Mesenchymal stem cell (in vitro differentiated cells and primary cell): ENCODE measurements at regions not wholly inside any gene's neighbourhood (a gene's known extent, or its start where the extent isn't known, plus 50 kb on each side); places are given as distances from the start of the nearest gene placed in this dataset.
"Not testable (repeated sequence)": the region's sequence is repeated elsewhere in the genome, so short reads cannot be mapped to it uniquely, and the experiment has no call there.

Source experiments
- DNase-seq: peaks from one replicate; pipeline ENCODE4 v3.0.0-alpha.2; 2013
- H2AFZ ChIP-seq: one replicate; pipeline ENCODE4 v1.6.1; 2013; ENCODE audit warnings: low read depth, mild to moderate bottlenecking, control low read depth, inconsistent platforms, low read length, moderate library complexity
- H2AK5ac ChIP-seq: 2 replicates; pipeline ENCODE4 v1.6.1; 2013; ENCODE audit warnings: low read length, moderate library complexity, mild to moderate bottlenecking, inconsistent platforms; ENCODE audit not compliant: severe bottlenecking
- H2BK120ac ChIP-seq: one replicate; pipeline ENCODE4 v1.6.1; 2013; ENCODE audit warnings: low read depth, mild to moderate bottlenecking, inconsistent platforms, low read length, moderate library complexity
- H2BK12ac ChIP-seq, 2 experiments: one replicate each; pipeline ENCODE4 v1.6.1; 2013; ENCODE audit warnings: inconsistent platforms in 2 of 2, low read length in 2 of 2, mild to moderate bottlenecking in 2 of 2, moderate library complexity in 2 of 2, control low read depth in 1 of 2
- H2BK15ac ChIP-seq: one replicate; pipeline ENCODE4 v1.6.1; 2013; ENCODE audit warnings: mild to moderate bottlenecking, low read depth, inconsistent platforms; ENCODE audit not compliant: poor library complexity, severe bottlenecking
- H2BK5ac ChIP-seq: 2 replicates; pipeline ENCODE4 v1.6.1; 2013; ENCODE audit warnings: low read depth, mild to moderate bottlenecking, low read length, control low read depth, inconsistent platforms; ENCODE audit not compliant: poor library complexity, severe bottlenecking
- H3K14ac ChIP-seq, 2 experiments: one replicate each; pipeline ENCODE4 v1.6.1; 2013; ENCODE audit warnings: inconsistent platforms in 2 of 2, low read length in 2 of 2, control low read depth in 1 of 2, mild to moderate bottlenecking in 1 of 2, moderate library complexity in 1 of 2
- H3K18ac ChIP-seq, 2 experiments: one replicate each; pipeline ENCODE4 v1.6.1; 2013; ENCODE audit warnings: inconsistent platforms in 2 of 2, low read length in 2 of 2, control low read depth in 1 of 2, low read depth in 1 of 2, mild to moderate bottlenecking in 1 of 2
- H3K23ac ChIP-seq, 2 experiments: one replicate each; pipeline ENCODE4 v1.6.1; 2013; ENCODE audit warnings: inconsistent platforms in 2 of 2, low read length in 2 of 2, mild to moderate bottlenecking in 2 of 2, moderate library complexity in 2 of 2, control low read depth in 1 of 2
- H3K27ac ChIP-seq: 2 replicates; pipeline ENCODE4 v1.5.1; 2013; ENCODE audit warnings: mild to moderate bottlenecking, moderate library complexity, low read length, control low read depth, inconsistent platforms; ENCODE audit not compliant: poor library complexity, severe bottlenecking
- H3K27me3 ChIP-seq, 2 experiments: 2 replicates each; pipeline versions ENCODE4 v1.6.1 to v1.7.0; 2013; ENCODE audit warnings: low read length in 2 of 2, mild to moderate bottlenecking in 2 of 2, moderate library complexity in 2 of 2, control low read depth in 1 of 2, inconsistent platforms in 1 of 2; ENCODE audit not compliant: control insufficient read depth in 1 of 2, insufficient read depth in 1 of 2
- H3K36me3 ChIP-seq, 2 experiments: 2 replicates each; pipeline versions ENCODE4 v1.6.1 to v1.7.0; 2013; ENCODE audit warnings: low read length in 2 of 2, control low read depth in 1 of 2, inconsistent platforms in 1 of 2, low read depth in 1 of 2, mild to moderate bottlenecking in 1 of 2; ENCODE audit not compliant: insufficient read depth in 2 of 2, control insufficient read depth in 1 of 2
- H3K4ac ChIP-seq, 2 experiments: one replicate each; pipeline ENCODE4 v1.6.1; 2013; ENCODE audit warnings: inconsistent platforms in 2 of 2, low read length in 2 of 2, mild to moderate bottlenecking in 2 of 2, moderate library complexity in 2 of 2, control low read depth in 1 of 2, low read depth in 1 of 2
- H3K4me1 ChIP-seq: 2 replicates; pipeline ENCODE4 v1.6.1; 2013; ENCODE audit warnings: low read depth, low read length, control low read depth; ENCODE audit not compliant: control insufficient read depth, insufficient read depth
- H3K4me2 ChIP-seq: 2 replicates; pipeline ENCODE4 v1.6.1; 2013; ENCODE audit warnings: low read length, mild to moderate bottlenecking, inconsistent platforms; ENCODE audit not compliant: poor library complexity, severe bottlenecking
- H3K4me3 ChIP-seq, 2 experiments: 2 replicates each; pipeline versions ENCODE4 v1.5.1 to v1.7.0; 2013; ENCODE audit warnings: low read length in 2 of 2, mild to moderate bottlenecking in 2 of 2, control low read depth in 1 of 2, low read depth in 1 of 2; ENCODE audit not compliant: insufficient read depth in 1 of 2
- H3K79me1 ChIP-seq: replicated peaks from 2 replicates; pipeline ENCODE4 v1.6.1; 2013; ENCODE audit warnings: mild to moderate bottlenecking, control low read depth, low read length, inconsistent platforms; ENCODE audit not compliant: poor library complexity, severe bottlenecking
- H3K9ac ChIP-seq: 2 replicates; pipeline ENCODE4 v1.7.0; 2013; ENCODE audit warnings: mild to moderate bottlenecking, low read length, moderate library complexity
- H3K9me3 ChIP-seq: 2 replicates; pipeline ENCODE4 v1.7.0; 2013; ENCODE audit warnings: mild to moderate bottlenecking, low read length; ENCODE audit not compliant: control insufficient read depth
- H4K8ac ChIP-seq: one replicate; pipeline ENCODE4 v1.6.1; 2013; ENCODE audit warnings: inconsistent platforms, mild to moderate bottlenecking, low read length, moderate library complexity
- H4K91ac ChIP-seq: one replicate; pipeline ENCODE4 v1.6.1; 2013; ENCODE audit warnings: mild to moderate bottlenecking, low read length, inconsistent platforms
- WGBS: methylation state at CpG from one replicate; pipeline ENCODE4 v1.1.7; 2013; ENCODE audit warnings: mixed read lengths; 5-methylcytosine and 5-hydroxymethylcytosine counted together

DNA sequence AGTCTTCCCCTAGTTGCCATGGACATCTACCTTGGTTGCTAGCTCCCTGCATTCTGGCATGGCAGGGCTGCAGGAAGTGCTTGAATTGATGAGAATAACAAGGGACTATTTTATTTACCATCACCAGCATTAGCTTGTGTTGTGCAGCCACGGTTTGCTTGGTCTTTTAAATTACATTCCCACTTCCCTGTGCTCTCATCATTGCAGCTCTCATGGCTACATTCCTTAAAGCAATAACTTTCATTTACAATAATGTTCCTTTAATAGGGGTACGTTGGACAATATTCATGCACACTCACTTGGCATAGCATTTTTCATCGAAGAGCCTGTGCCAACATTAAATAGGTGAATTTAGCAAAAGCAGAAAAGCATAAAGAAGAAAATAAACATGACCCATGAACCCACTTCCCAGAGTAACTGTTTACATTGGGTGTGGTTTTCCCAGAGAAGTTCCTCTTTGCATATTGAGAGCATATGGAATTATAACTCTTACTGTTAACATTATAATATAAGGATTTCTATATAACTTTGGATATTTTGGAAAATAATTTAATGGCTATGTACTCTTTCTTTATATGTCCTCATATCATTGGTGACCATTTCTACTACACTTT is 113.2 kb upstream of the VWC2 start:
- Histone ChIP-seq H3K36me3 (no peaks in the 10 kb centered on the region), H3K23ac (no peak overlapping the region), H3K4me3 (no peak overlapping the region), H2BK15ac (no peak overlapping the region), H3K4me1 (no peaks in the 10 kb centered on the region), H3K27me3 (no peaks in the 10 kb centered on the region), H2AFZ (no peak overlapping the region), H3K79me1 (no peaks in the 10 kb centered on the region), H3K27ac (no peak overlapping the region), H3K9me3 (peaks cover 7% of the 10 kb centered on the region), H3K18ac (no peak overlapping the region), H4K8ac (no peak overlapping the region), H2BK5ac (no peak overlapping the region), H3K14ac (no peak overlapping the region), H4K91ac (no peak overlapping the region), H2BK120ac (no peak overlapping the region), H3K4ac (no peak overlapping the region), H3K4me2 (no peak overlapping the region), H2BK12ac (no peak overlapping the region), H2AK5ac (no peak overlapping the region), H3K9ac (no peak overlapping the region)
- WGBS = 70% methylated on average over 3 of the region's 3 CpGs
- no peak for DNase-seq

GRCh38 chr7:49660976-49661375 is 112.5 kb upstream of the VWC2 start:
- no peak overlapping the region for H3K18ac ChIP-seq
- H3K36me3 ChIP-seq = no peaks in the 10 kb centered on the region
- H3K9ac ChIP-seq = no peak overlapping the region
- H3K27me3 ChIP-seq = no peaks in the 10 kb centered on the region
- H2AFZ ChIP-seq = no peak overlapping the region
- no peak overlapping the region for H3K4me3 ChIP-seq
- no CpG with 5 or more reads among the region's 14 CpGs for WGBS
- H2BK15ac ChIP-seq = no peak overlapping the region
- no peak overlapping the region for H3K4me2 ChIP-seq
- no peaks in the 10 kb centered on the region for H3K4me1 ChIP-seq
- DNase-seq = no peak
- H2BK5ac ChIP-seq = no peak overlapping the region
- peaks cover 7% of the 10 kb centered on the region for H3K9me3 ChIP-seq
- no peaks in the 10 kb centered on the region for H3K79me1 ChIP-seq
- no peak overlapping the region for H2BK12ac ChIP-seq
- no peak overlapping the region for H2BK120ac ChIP-seq
- H3K4ac ChIP-seq = no peak overlapping the region
- H4K91ac ChIP-seq = no peak overlapping the region
- no peak overlapping the region for H2AK5ac ChIP-seq
- H3K23ac ChIP-seq = no peak overlapping the region
- H3K14ac ChIP-seq = no peak overlapping the region
- no peak overlapping the region for H4K8ac ChIP-seq
- no peak overlapping the region for H3K27ac ChIP-seq

- not testable (repeated sequence) for H3K27ac ChIP-seq, H2BK120ac ChIP-seq, H2AFZ ChIP-seq, DNase-seq, H2AK5ac ChIP-seq, H2BK5ac ChIP-seq, H3K4ac ChIP-seq, H3K4me3 ChIP-seq, H3K79me1 ChIP-seq, H4K8ac ChIP-seq, H3K36me3 ChIP-seq, H3K9me3 ChIP-seq, H3K4me2 ChIP-seq, H4K91ac ChIP-seq, H2BK12ac ChIP-seq, H3K14ac ChIP-seq, H3K9ac ChIP-seq, H3K23ac ChIP-seq, H3K4me1 ChIP-seq, H3K18ac ChIP-seq, H2BK15ac ChIP-seq, H3K27me3 ChIP-seq
- 59% methylated on average over 9 of the region's 10 CpGs for WGBS
Measured at GRCh38 chr7:49665963-49666362, 107.5 kb upstream of the VWC2 start.

GRCh38 chr7:49666764-49667163 is 106.7 kb upstream of the VWC2 start:
- H4K8ac ChIP-seq = no peak overlapping the region
- no peaks in the 10 kb centered on the region for H3K4me1 ChIP-seq
- no peak overlapping the region for H3K4me2 ChIP-seq

More at GRCh38 chr7:49666764-49667163, 106.7 kb upstream of the VWC2 start:
- no peak overlapping the region for H3K4ac ChIP-seq
- no peak overlapping the region for H3K18ac ChIP-seq
- H2BK15ac ChIP-seq = no peak overlapping the region
- H2BK5ac ChIP-seq = no peak overlapping the region
- no peak overlapping the region for H2BK12ac ChIP-seq
- H3K36me3 ChIP-seq = no peaks in the 10 kb centered on the region
- no peak overlapping the region for H3K9ac ChIP-seq
- no peak for DNase-seq
- no peak overlapping the region for H2BK120ac ChIP-seq
- no peak overlapping the region for H3K4me3 ChIP-seq
- H4K91ac ChIP-seq = no peak overlapping the region
- no peak overlapping the region for H3K27ac ChIP-seq
- no peak overlapping the region for H3K14ac ChIP-seq
- no peak overlapping the region for H2AFZ ChIP-seq
- no peak overlapping the region for H3K23ac ChIP-seq
- H3K27me3 ChIP-seq = peaks cover 0 to 3% of the 10 kb centered on the region in 2 experiments
- 20% methylated on average over 1 of the region's 1 CpG for WGBS
- H3K9me3 ChIP-seq = no peaks in the 10 kb centered on the region
- H3K79me1 ChIP-seq = no peaks in the 10 kb centered on the region
- no peak overlapping the region for H2AK5ac ChIP-seq
